HFFc6 (cell line): ENCODE measurements at regions not wholly inside any gene's neighbourhood (a gene's known extent, or its start where the extent isn't known, plus 50 kb on each side); places are given as distances from the start of the nearest gene placed in this dataset.

Experiments
- DNase-seq: peaks from one replicate; pipeline ENCODE4 v3.0.0-alpha.2; 2018
- H3K27ac Mint-ChIP-seq: 2 replicates; pipeline ENCODE4 v1.8.0; 2020; ENCODE audit warnings: mild to moderate bottlenecking, mixed read lengths
- H3K27me3 Mint-ChIP-seq: 2 replicates; pipeline ENCODE4 v1.8.0; 2021; ENCODE audit warnings: mild to moderate bottlenecking, moderate library complexity, mixed read lengths; ENCODE audit not compliant: insufficient read depth
- H3K36me3 Mint-ChIP-seq: 2 replicates; pipeline ENCODE4 v1.8.0; 2021; ENCODE audit warnings: low read depth, mixed read lengths
- H3K4me1 Mint-ChIP-seq: 2 replicates; pipeline ENCODE4 v1.8.0; 2020; ENCODE audit warnings: low read depth, mixed read lengths
- H3K4me3 Mint-ChIP-seq: 2 replicates; pipeline ENCODE4 v1.8.0; 2020; ENCODE audit warnings: mild to moderate bottlenecking, moderate library complexity, mixed read lengths
- H3K9me3 Mint-ChIP-seq: 2 replicates; pipeline ENCODE4 v1.8.0; 2020; ENCODE audit warnings: mild to moderate bottlenecking, mixed read lengths
- CTCF ChIP-seq: fragments of 200-600 bp; sonication (generic); IDR thresholded peaks from 2 replicates; pipeline ENCODE4 v1.5.0; 2021; ENCODE audit warnings: antibody characterized with exemption, mild to moderate bottlenecking

- DNase-seq, result no peak
- TF ChIP-seq CTCF, result no peak
- Mint-ChIP-seq H3K4me3 (no peak overlapping the region), H3K27ac (no peak overlapping the region), H3K4me1 (peaks cover 45% of the 10 kb centered on the region), H3K27me3 (no peaks in the 10 kb centered on the region), H3K9me3 (no peaks in the 10 kb centered on the region), H3K36me3 (peaks cover 8% of the 10 kb centered on the region)
These were observed 191.2 kb downstream of the IRS1 start for GRCh38 chr2:226608451-226608850.

GRCh38 chr2:226607379-226607778, 192.2 kb downstream of the IRS1 start:
- Mint-ChIP-seq H3K4me3 (no peak overlapping the region), H3K36me3 (peaks cover 8% of the 10 kb centered on the region), H3K9me3 (no peaks in the 10 kb centered on the region), H3K4me1 (peaks cover 39% of the 10 kb centered on the region), H3K27me3 (no peaks in the 10 kb centered on the region), H3K27ac (no peak overlapping the region)
- no peak for DNase-seq
- TF ChIP-seq CTCF, result no peak

GRCh38 chr2:226605642-226606041, 194.0 kb downstream of the IRS1 start:
- Mint-ChIP-seq H3K27me3 (no peaks in the 10 kb centered on the region), H3K9me3 (no peaks in the 10 kb centered on the region), H3K4me3 (no peak overlapping the region), H3K4me1 (peaks cover 39% of the 10 kb centered on the region), H3K36me3 (peaks cover 8% of the 10 kb centered on the region), H3K27ac (no peak overlapping the region)
- DNase-seq, result no peak
- no peak for TF ChIP-seq CTCF

GRCh38 chr2:226603606-226604005, 196.0 kb downstream of the IRS1 start:
- Mint-ChIP-seq H3K9me3 (no peaks in the 10 kb centered on the region), H3K4me1 (peaks cover 31% of the 10 kb centered on the region)
- TF ChIP-seq CTCF, result no peak

GRCh38 chr2:226601881-226602662, 197.5 kb downstream of the IRS1 start:
- H3K9me3 Mint-ChIP-seq, result no peaks in the 10 kb centered on the region
- no peak for TF ChIP-seq CTCF
- peak; percentile 48 for DNase-seq
- H3K36me3 Mint-ChIP-seq, result no peaks in the 10 kb centered on the region
- no peaks in the 10 kb centered on the region; the same call in 1 of the 2 replicates for H3K27me3 Mint-ChIP-seq
- H3K4me1 Mint-ChIP-seq, result peaks cover 30% of the 10 kb centered on the region
- H3K27ac Mint-ChIP-seq, result peak overlapping the region; percentile 57
- H3K4me3 Mint-ChIP-seq, result no peak overlapping the region

More at GRCh38 chr2:226603606-226604005, 196.0 kb downstream of the IRS1 start:
- Mint-ChIP-seq H3K4me3 (no peak overlapping the region), H3K27me3 (no peaks in the 10 kb centered on the region; the same call in 1 of the 2 replicates), H3K27ac (no peak overlapping the region), H3K36me3 (no peaks in the 10 kb centered on the region; the same call in 1 of the 2 replicates)
- DNase-seq, result no peak
